OCI-LY3 (cell line): ENCODE measurements at regions not wholly inside any gene's neighbourhood (a gene's known extent, or its start where the extent isn't known, plus 50 kb on each side); places are given as distances from the start of the nearest gene placed in this dataset.

Source experiments
- H2AFZ ChIP-seq: fragments of 200-600, 300-600 bp; shearing (Covaris generic); 2 replicates; pipeline ENCODE4 v1.6.0; 2014; ENCODE audit warnings: antibody characterized with exemption, low read depth, low read length
- H3K27ac ChIP-seq: fragments of 200-600, 300-600 bp; sonication (generic); 2 replicates; pipeline ENCODE4 v1.5.1; 2014; ENCODE audit warnings: mild to moderate bottlenecking, low read length, moderate library complexity, mixed read lengths
- H3K27me3 ChIP-seq: fragments of 200-600, 300-600 bp; sonication (generic); 2 replicates; pipeline ENCODE4 v1.6.1; 2014; ENCODE audit warnings: low read depth, low read length, mixed read lengths
- H3K36me3 ChIP-seq: fragments of 200-600, 300-600 bp; sonication (generic); replicated peaks from 2 replicates; pipeline ENCODE3; 2014; ENCODE audit warnings: low read depth, low read length, mixed read lengths
- H3K4me1 ChIP-seq: fragments of 300-600, 200-600 bp; sonication (generic); 2 replicates; pipeline ENCODE4 v1.6.1; 2014; ENCODE audit warnings: low read length, mixed read lengths
- H3K4me2 ChIP-seq: fragments of 200-600, 300-600 bp; sonication (generic); 2 replicates; pipeline ENCODE4 v1.6.1; 2014; ENCODE audit warnings: low read length, mixed read lengths
- H3K4me3 ChIP-seq: fragments of 300-600, 200-600 bp; sonication (generic); 2 replicates; pipeline ENCODE4 v1.5.1; 2014; ENCODE audit warnings: antibody characterized with exemption, mild to moderate bottlenecking, low read length, moderate library complexity
- H3K79me2 ChIP-seq: fragments of 300-600, 200-600 bp; shearing (Covaris generic); 2 replicates; pipeline ENCODE4 v1.6.1; 2014; ENCODE audit warnings: mild to moderate bottlenecking, low read length, mixed read lengths
- H3K9ac ChIP-seq: fragments of 300-600, 200-600 bp; shearing (Covaris generic); 2 replicates; pipeline ENCODE4 v1.6.0; 2014; ENCODE audit warnings: mild to moderate bottlenecking, low read length, moderate library complexity
- H3K9me3 ChIP-seq: fragments of 200-600, 300-600 bp; shearing (Covaris generic); 2 replicates; pipeline ENCODE4 v1.6.1; 2014; ENCODE audit warnings: low read length, mixed read lengths; ENCODE audit not compliant: insufficient read depth
- H4K20me1 ChIP-seq: fragments of 200-600, 300-600 bp; sonication (generic); 2 replicates; pipeline ENCODE4 v1.6.1; 2016; ENCODE audit warnings: low read length, mixed read lengths; ENCODE audit not compliant: insufficient read depth
- EZH2phosphoT487 ChIP-seq: fragments of 200-600 bp; shearing (Covaris generic); IDR thresholded peaks from 2 replicates; pipeline ENCODE4 v1.6.1; 2018; ENCODE audit warnings: antibody characterized with exemption, mixed run types, low read depth
- TF ChIP-seq, protein P1 (sequence below): fragments of 200-600, 300-600 bp; sonication (generic); IDR thresholded peaks from 2 replicates; pipeline ENCODE4 v1.5.1; 2014; ENCODE audit warnings: antibody characterized with exemption, low read length, low read depth

DNA sequence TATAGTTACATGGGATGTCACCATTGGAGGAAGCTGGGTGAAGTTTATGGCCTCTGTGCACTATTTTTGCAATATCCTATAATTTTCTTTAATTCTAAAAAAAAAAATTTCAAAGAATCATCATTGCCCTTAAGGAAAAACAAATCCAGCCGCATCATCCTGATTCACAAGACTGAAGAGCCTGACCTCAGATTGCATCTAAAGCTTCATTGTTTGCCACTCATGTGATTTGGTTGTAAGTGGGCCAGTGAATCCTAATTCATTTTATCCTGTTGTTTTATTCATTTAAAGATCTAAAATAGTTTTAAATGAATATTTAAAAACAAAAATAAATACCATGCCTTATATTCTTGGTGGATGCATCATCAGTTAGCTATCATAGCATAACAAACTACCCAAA, 504.5 kb downstream of the TBC1D4 start:
- Histone ChIP-seq H3K27ac (no peak overlapping the region), H3K27me3 (no peaks in the 10 kb centered on the region), H3K4me2 (no peak overlapping the region), H2AFZ (no peak overlapping the region), H3K4me1 (0 out of 2 replicates have a peak, but pooled peaks cover 7% of the 10 kb centered on the region), H3K9me3 (no peaks in the 10 kb centered on the region), H3K79me2 (no peaks in the 10 kb centered on the region), H3K4me3 (no peak overlapping the region), H3K36me3 (no peaks in the 10 kb centered on the region), H3K9ac (no peak overlapping the region), H4K20me1 (no peaks in the 10 kb centered on the region)
- no peak for TF ChIP-seq EZH2phosphoT487
- TF ChIP-seq, protein P1, sequence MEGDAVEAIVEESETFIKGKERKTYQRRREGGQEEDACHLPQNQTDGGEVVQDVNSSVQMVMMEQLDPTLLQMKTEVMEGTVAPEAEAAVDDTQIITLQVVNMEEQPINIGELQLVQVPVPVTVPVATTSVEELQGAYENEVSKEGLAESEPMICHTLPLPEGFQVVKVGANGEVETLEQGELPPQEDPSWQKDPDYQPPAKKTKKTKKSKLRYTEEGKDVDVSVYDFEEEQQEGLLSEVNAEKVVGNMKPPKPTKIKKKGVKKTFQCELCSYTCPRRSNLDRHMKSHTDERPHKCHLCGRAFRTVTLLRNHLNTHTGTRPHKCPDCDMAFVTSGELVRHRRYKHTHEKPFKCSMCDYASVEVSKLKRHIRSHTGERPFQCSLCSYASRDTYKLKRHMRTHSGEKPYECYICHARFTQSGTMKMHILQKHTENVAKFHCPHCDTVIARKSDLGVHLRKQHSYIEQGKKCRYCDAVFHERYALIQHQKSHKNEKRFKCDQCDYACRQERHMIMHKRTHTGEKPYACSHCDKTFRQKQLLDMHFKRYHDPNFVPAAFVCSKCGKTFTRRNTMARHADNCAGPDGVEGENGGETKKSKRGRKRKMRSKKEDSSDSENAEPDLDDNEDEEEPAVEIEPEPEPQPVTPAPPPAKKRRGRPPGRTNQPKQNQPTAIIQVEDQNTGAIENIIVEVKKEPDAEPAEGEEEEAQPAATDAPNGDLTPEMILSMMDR = no peak

DNA sequence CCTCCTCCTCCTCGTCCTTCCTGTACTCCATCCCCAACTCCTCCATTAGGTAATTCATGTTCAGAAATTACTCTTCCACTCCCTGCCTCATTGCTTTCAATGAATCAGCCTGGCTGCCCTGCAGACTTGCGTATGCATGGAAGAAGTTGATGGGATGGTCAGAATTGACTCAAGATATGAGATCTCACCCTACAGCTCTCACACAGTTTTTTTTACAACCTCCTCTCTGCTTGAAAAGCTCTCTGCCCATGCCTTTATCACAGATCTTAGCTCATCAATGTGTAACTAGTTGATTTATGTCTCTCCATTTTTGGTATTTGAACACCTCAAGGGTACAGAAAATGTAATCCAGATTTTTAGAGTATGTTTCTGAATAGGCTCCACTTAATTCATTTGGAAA, 506.9 kb downstream of the TBC1D4 start:
- no peaks in the 10 kb centered on the region for H3K27me3 ChIP-seq
- H2AFZ ChIP-seq = no peak overlapping the region
- no peak overlapping the region for H3K9ac ChIP-seq
- H3K4me1 ChIP-seq = 0 out of 2 replicates have a peak, but pooled peaks cover 7% of the 10 kb centered on the region
- no peak overlapping the region for H3K27ac ChIP-seq
- H4K20me1 ChIP-seq = no peaks in the 10 kb centered on the region
- no peak overlapping the region for H3K4me3 ChIP-seq
- TF ChIP-seq EZH2phosphoT487 = no peak
- TF ChIP-seq, protein P1 = no peak
- H3K36me3 ChIP-seq = no peaks in the 10 kb centered on the region
- no peaks in the 10 kb centered on the region for H3K79me2 ChIP-seq
- no peak overlapping the region for H3K4me2 ChIP-seq
- no peaks in the 10 kb centered on the region for H3K9me3 ChIP-seq

DNA sequence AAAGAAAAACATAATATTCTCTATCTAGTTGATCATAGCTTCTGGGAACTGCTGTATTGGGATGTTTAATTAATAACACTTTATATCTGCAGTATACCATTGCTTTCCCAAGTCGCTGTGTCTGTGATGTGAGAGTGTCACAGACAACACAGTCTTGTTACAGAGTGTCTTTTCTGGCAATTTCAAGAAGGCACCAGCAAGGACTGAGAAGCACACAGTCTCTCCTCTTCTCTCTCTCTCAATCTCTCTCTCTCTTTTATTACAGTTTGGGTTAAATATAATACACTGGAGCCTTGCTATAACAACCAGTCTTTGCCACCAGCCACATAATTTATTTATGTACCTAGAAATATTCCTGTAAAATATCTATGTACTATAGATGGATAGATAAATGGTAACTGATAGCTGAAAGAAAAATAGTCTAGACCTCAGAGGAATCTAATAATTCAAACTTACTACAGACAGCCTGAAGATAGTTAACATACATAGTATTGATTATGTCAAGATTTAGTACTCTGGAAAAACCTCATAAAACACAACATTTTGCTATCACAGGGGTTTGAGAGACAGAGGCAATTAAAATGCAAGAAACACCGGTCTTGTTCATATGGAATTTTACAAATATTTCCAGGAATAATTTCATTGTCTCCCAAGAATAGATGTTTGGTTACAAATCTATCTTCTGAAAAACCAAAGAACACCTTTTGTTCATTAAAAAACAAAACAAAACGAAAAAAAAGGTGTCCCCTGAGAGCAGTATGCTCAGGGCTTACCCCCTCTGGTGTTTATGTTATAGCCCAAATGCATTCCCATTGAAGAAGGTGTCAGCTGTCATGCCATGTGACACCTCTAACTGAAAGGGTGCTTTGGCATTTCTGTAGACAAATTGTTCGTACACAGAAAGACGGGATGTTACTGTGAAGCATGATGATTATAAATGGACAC, 507.8 kb downstream of the TBC1D4 start:
- no peak for TF ChIP-seq EZH2phosphoT487
- TF ChIP-seq, protein P1 = no peak
- H3K27me3 ChIP-seq = no peaks in the 10 kb centered on the region
- H3K4me3 ChIP-seq = no peak overlapping the region
- H3K9me3 ChIP-seq = no peaks in the 10 kb centered on the region
- H3K4me2 ChIP-seq = no peak overlapping the region
- H3K79me2 ChIP-seq = no peaks in the 10 kb centered on the region
- no peak overlapping the region for H2AFZ ChIP-seq
- H4K20me1 ChIP-seq = no peaks in the 10 kb centered on the region
- H3K4me1 ChIP-seq = 0 out of 2 replicates have a peak, but pooled peaks cover 7% of the 10 kb centered on the region
- H3K27ac ChIP-seq = no peak overlapping the region
- no peak overlapping the region for H3K9ac ChIP-seq
- H3K36me3 ChIP-seq = no peaks in the 10 kb centered on the region

DNA sequence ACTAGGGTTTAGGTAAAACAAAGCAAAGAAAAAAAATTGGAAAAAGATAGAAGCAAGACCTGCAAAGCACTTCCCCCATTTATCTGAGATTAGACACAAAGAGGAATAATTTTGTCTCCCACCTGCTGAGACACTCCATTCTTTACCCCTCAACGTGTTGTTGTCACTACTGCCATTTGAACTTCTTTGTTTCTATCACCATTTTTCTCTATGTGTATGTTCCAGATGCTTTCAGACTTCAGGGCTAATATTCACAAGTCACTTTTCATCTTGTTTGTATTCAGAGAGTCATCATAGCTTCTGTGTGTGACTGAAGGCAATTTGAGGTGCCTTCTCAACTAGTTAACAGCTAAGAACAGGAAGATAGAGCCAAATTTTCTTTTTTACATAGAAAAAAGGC, 512.5 kb downstream of the TBC1D4 start:
- H2AFZ ChIP-seq = no peak overlapping the region
- H3K9ac ChIP-seq = no peak overlapping the region
- H3K4me1 ChIP-seq = no peaks in the 10 kb centered on the region
- no peaks in the 10 kb centered on the region for H3K27me3 ChIP-seq
- H3K4me2 ChIP-seq = no peak overlapping the region
- TF ChIP-seq, protein P1 = no peak
- TF ChIP-seq EZH2phosphoT487 = no peak
- no peak overlapping the region for H3K4me3 ChIP-seq
- no peak overlapping the region for H3K27ac ChIP-seq
- H3K36me3 ChIP-seq = no peaks in the 10 kb centered on the region
- H3K9me3 ChIP-seq = no peaks in the 10 kb centered on the region
- no peaks in the 10 kb centered on the region for H3K79me2 ChIP-seq
- H4K20me1 ChIP-seq = no peaks in the 10 kb centered on the region
